ENCODE measurements at regions not wholly inside any gene's neighbourhood (a gene's known extent, or its start where the extent isn't known, plus 50 kb on each side); places are given as distances from the start of the nearest gene placed in this dataset.
"Not testable (repeated sequence)": the region's sequence is repeated elsewhere in the genome, so short reads cannot be mapped to it uniquely, and the experiment has no call there.

GRCh38 chr17:20387549-20387948 is 79.8 kb downstream of the LGALS9B start:
- peak; percentile 14 for DNase-seq

- DNase-seq: peak; percentile 76
These were observed 85.7 kb downstream of the LGALS9B start for GRCh38 chr17:20381358-20382300.

- DNase-seq: not testable (repeated sequence)
These were observed 86.7 kb downstream of the LGALS9B start for GRCh38 chr17:20380625-20381024.

GRCh38 chr17:20379251-20379650 is 88.1 kb downstream of the LGALS9B start:
- not testable (repeated sequence) for DNase-seq

GRCh38 chr17:20376642-20377041 is 90.7 kb downstream of the LGALS9B start:
- not testable (repeated sequence) for DNase-seq

GRCh38 chr17:20375745-20376144 is 91.6 kb downstream of the LGALS9B start:
- not testable (repeated sequence) for DNase-seq

Measured in islet precursor cell (in vitro differentiated cells).